Stomach (tissue), 8 donors: ENCODE measurements at regions not wholly inside any gene's neighbourhood (a gene's known extent, or its start where the extent isn't known, plus 50 kb on each side); places are given as distances from the start of the nearest gene placed in this dataset.

Experiments
- DNase-seq, 2 donors: peaks; one replicate each; pipeline versions ENCODE4 v3.0.0 to v3.0.0-alpha.2; 2013 to 2019
- H3K27ac ChIP-seq, 5 donors: fragments of 200-600 bp in 4 of 5; sonication (generic) in 4 of 5; one replicate each; pipeline ENCODE4 v1.5.1; 2013 to 2019; ENCODE audit warnings: mild to moderate bottlenecking in 1 of 5, moderate library complexity in 1 of 5
- H3K27me3 ChIP-seq, 3 donors: fragments of 200-600 bp; sonication (generic); one replicate each; pipeline ENCODE4 v1.5.1; 2017 to 2019; ENCODE audit warnings: mixed run types in 1 of 3
- H3K36me3 ChIP-seq, 4 donors: fragments of 200-600 bp; sonication (generic); 1 replicate in 3 of 4; 2 replicates in 1 of 4; pipeline ENCODE4 v1.5.1; 2016 to 2019
- H3K4me1 ChIP-seq, 4 donors: fragments of 200-600 bp; sonication (generic); one replicate each; pipeline ENCODE4 v1.5.1; 2016 to 2019
- H3K4me3 ChIP-seq, 4 donors: fragments of 200-600 bp; sonication (generic) in 3 of 4; one replicate each; pipeline ENCODE4 v1.5.1; 2016 to 2019; ENCODE audit warnings: mild to moderate bottlenecking in 1 of 4
- H3K9me3 ChIP-seq, 4 donors: fragments of 200-600 bp; sonication (generic); one replicate each; pipeline ENCODE4 v1.5.1; 2016 to 2019
- CTCF ChIP-seq, 7 experiments: fragments of 450-650 bp in 4 of 7; fragments of 200-600 bp in 3 of 7; sonication (generic) in 3 of 7; IDR thresholded peaks; one replicate each; pipeline ENCODE4 v1.5.1; 2016 to 2019; ENCODE audit warnings: antibody characterized with exemption in 7 of 7, control low read depth in 2 of 7, mild to moderate bottlenecking in 1 of 7
- EP300 ChIP-seq: sonication (generic); formaldehyde crosslinking; IDR thresholded peaks from one replicate; pipeline ENCODE4 v1.6.1; 2017; ENCODE audit warnings: antibody characterized with exemption
- POLR2A ChIP-seq, 4 donors: fragments of 450-650 bp; IDR thresholded peaks; one replicate each; pipeline ENCODE4 v1.6.1; 2016; ENCODE audit warnings: antibody characterized with exemption in 4 of 4, control low read depth in 2 of 4, mild to moderate bottlenecking in 1 of 4, moderate library complexity in 1 of 4
- POLR2AphosphoS5 ChIP-seq, 3 donors: sonication (generic); formaldehyde crosslinking; IDR thresholded peaks; one replicate each; pipeline ENCODE4 v1.6.1; 2016; ENCODE audit warnings: antibody characterized with exemption in 3 of 3
- WGBS, 5 donors: extraction: QIAGEN DNeasy Blood & Tissue Kit in 3 of 5; methylation state at CpG; one replicate each; pipeline versions ENCODE4 v1.1.5 to v1.1.7; 2013 to 2018; 5-methylcytosine and 5-hydroxymethylcytosine counted together
- intact Hi-C: fragments of 100-400 bp; cut with DNase I; formaldehyde crosslinking; loops from one replicate; pipeline ENCODE4 v1.15.1; 2023; ENCODE audit warnings: low total_unique reads
- donor health status: healthy with polysubstance abuse.
- donor health status: Bipolar disorder and iron deficiency.
- donor health status: healthy.

- peak in 1 of 2 donors; percentile 18 for DNase-seq
- no peak for TF ChIP-seq POLR2AphosphoS5 (IDR thresholded peaks at IDR 0.05)
- no peak for TF ChIP-seq EP300
- TF ChIP-seq CTCF (IDR thresholded peaks at IDR 0.05), result no peak
- no peak overlapping the region for H3K27ac ChIP-seq
- H3K4me1 ChIP-seq, result no peaks in the 10 kb centered on the region
- no peak overlapping the region for H3K4me3 ChIP-seq
- WGBS, 5 donors, result 29 to 40% (median 32%) methylated on average over 3 of the region's 3 CpGs
- H3K36me3 ChIP-seq, result no peaks in the 10 kb centered on the region
- no peaks in the 10 kb centered on the region for H3K9me3 ChIP-seq
- no peaks in the 10 kb centered on the region for H3K27me3 ChIP-seq
- intact Hi-C loops, result no loop called here
Measured at GRCh38 chr3:107128946-107129345, 248.3 kb upstream of the CCDC54 start.

- Histone ChIP-seq H3K4me1 (no peaks in the 10 kb centered on the region), H3K4me3 (no peak overlapping the region), H3K9me3 (no peaks in the 10 kb centered on the region), H3K27ac (no peak overlapping the region), H3K27me3 (no peaks in the 10 kb centered on the region), H3K36me3 (no peaks in the 10 kb centered on the region)
- TF ChIP-seq CTCF (IDR thresholded peaks at IDR 0.05) (no peak), EP300 (no peak), POLR2AphosphoS5 (IDR thresholded peaks at IDR 0.05) (no peak), POLR2A (IDR thresholded peaks at IDR 0.05) (no peak)
- intact Hi-C loops, result no loop called here
- WGBS, 5 donors, result 80 to 90% (median 87%) methylated on average over 6 of the region's 6 CpGs
- no peak for DNase-seq
Measured at GRCh38 chr3:107130089-107130700, 247.0 kb upstream of the CCDC54 start.

GRCh38 chr3:107132674-107133073, 244.6 kb upstream of the CCDC54 start:
- no peak for TF ChIP-seq POLR2AphosphoS5 (IDR thresholded peaks at IDR 0.05)
- no peak for TF ChIP-seq POLR2A (IDR thresholded peaks at IDR 0.05)
- no peak for TF ChIP-seq EP300
- no peak for TF ChIP-seq CTCF (IDR thresholded peaks at IDR 0.05)
- Histone ChIP-seq H3K36me3 (no peaks in the 10 kb centered on the region), H3K4me3 (no peak overlapping the region), H3K9me3 (no peaks in the 10 kb centered on the region), H3K4me1 (no peaks in the 10 kb centered on the region), H3K27ac (no peak overlapping the region), H3K27me3 (no peaks in the 10 kb centered on the region)
- WGBS, 5 donors, result 88 to 93% (median 91%) methylated on average over 11 of the region's 11 CpGs
- intact Hi-C loops, result no loop called here
- no peak for DNase-seq

- intact Hi-C loops, result no loop called here
- no peak for DNase-seq
- TF ChIP-seq CTCF (IDR thresholded peaks at IDR 0.05) (no peak), EP300 (no peak), POLR2A (IDR thresholded peaks at IDR 0.05) (no peak), POLR2AphosphoS5 (IDR thresholded peaks at IDR 0.05) (no peak)
- Histone ChIP-seq H3K4me3 (no peak overlapping the region), H3K9me3 (no peaks in the 10 kb centered on the region), H3K4me1 (no peaks in the 10 kb centered on the region), H3K36me3 (no peaks in the 10 kb centered on the region), H3K27me3 (no peaks in the 10 kb centered on the region), H3K27ac (no peak overlapping the region)
- 79 to 91% (median 87%) methylated on average over 3 of the region's 3 CpGs for WGBS, 5 donors
Measured at GRCh38 chr3:107133891-107134290, 243.3 kb upstream of the CCDC54 start.
